ENCODE measurements at regions not wholly inside any gene's neighbourhood (a gene's known extent, or its start where the extent isn't known, plus 50 kb on each side); places are given as distances from the start of the nearest gene placed in this dataset.

DNA sequence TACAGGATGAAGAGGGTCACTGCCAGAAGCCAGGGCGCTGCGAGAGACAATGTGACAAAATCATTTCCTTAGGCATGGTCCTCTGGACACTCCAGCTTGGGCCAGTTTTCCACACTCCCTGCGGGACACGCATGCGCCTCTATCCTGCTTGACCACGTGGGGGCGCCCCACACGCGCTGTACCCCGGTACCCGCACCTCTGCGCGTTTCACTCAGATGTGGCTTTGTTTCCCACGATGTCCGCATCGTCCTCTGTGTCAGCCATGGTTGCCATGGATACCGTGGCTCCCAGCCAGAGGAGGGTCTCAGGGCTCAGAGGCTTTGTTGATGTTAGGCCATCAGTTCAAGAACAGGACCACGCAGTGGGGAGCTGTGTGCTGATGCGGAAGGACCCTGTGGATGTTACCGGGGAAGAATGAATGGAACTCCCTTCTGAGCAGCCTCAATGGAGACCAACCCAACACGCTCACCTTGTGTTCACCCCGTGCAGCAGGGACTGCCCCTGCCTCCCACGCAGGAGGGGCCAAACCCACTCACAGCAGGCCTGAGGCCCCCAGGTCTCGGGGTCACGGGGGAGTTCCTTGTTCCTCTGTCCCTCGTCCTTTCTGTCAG is 65.8 kb upstream of the SLC22A11 start:
- in situ Hi-C loops (cut with MboI): no loop called here
- DNase-seq: peak; percentile 70

DNA sequence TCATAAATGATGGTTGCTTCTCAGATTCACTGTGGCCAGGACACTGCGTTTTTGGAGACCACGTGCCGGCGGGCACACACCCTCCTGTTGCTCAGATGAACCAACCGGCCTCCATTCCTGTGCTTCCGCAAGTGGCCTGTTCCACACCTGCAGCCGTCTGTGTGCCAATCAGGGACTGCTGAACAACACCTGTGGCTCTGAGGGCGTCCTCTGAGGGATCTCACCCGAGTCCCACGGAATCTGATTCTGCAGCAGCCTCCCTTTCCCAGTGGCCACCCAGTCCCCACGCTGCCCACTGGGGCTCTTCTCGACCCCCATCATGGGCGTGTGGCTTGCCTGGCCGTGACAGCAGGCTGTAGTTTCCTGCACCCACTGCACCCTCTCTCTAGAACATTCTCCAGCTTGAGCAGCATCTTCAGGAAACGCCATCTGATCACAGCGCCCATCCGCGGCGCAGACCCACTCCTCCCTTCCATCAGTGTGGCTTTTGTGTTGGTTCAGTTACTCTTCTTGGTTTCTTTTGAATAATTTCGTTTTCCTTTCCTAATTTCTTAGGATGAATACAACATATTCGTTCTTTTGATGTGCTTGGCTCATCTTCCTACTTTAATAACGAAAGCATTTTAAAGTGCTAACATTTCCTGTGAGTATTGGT is 65.1 kb upstream of the SLC22A11 start:
- no peaks in the 10 kb centered on the region for H3K9me3 ChIP-seq (ENCODE audit: low read depth)
- no peak overlapping the region for H3K27ac ChIP-seq
- no peaks in the 10 kb centered on the region for H4K20me1 ChIP-seq (ENCODE audit: insufficient read depth)
- no peaks in the 10 kb centered on the region for H3K4me1 ChIP-seq (ENCODE audit: insufficient read depth)
- no peak for DNase-seq
- H3K4me2 ChIP-seq (ENCODE audit: unreplicated experiment): no peak overlapping the region
- H2AFZ ChIP-seq: no peak overlapping the region
- no peaks in the 10 kb centered on the region for H3F3A ChIP-seq (ENCODE audit: insufficient read depth)
- no peaks in the 10 kb centered on the region for H3K36me3 ChIP-seq (ENCODE audit: low read depth)
- 58 to 61% methylated on average over 22 of the region's 22 CpGs for WGBS, 2 experiments (ENCODE audit: low coverage in 1 of 2, low lambda C conversion rate in 2 of 2, missing lambda C conversion rate in 2 of 2)
- TF ChIP-seq EZH2phosphoT487 (IDR thresholded peaks at IDR 0.05; ENCODE audit: insufficient read depth, low read depth) (no peak), EZH2 (IDR thresholded peaks at IDR 0.05; ENCODE audit: insufficient read depth, poor library complexity, severe bottlenecking) (no peak)
- in situ Hi-C loops (cut with MboI): no loop called here
- no peak overlapping the region for H3K4me3 ChIP-seq
- H3K79me2 ChIP-seq (ENCODE audit: insufficient read depth): no peaks in the 10 kb centered on the region
- no peak overlapping the region for H3K9ac ChIP-seq
- H3K27me3 ChIP-seq (replicated peaks; ENCODE audit: insufficient read depth): peaks cover 61% of the 10 kb centered on the region
- H3K9me2 ChIP-seq (ENCODE audit: insufficient read depth): no peaks in the 10 kb centered on the region

More for the DNA sequence above, 65.8 kb upstream of the SLC22A11 start:
- H4K20me1 ChIP-seq (ENCODE audit: insufficient read depth): no peaks in the 10 kb centered on the region
- H3K9me3 ChIP-seq (ENCODE audit: low read depth): no peaks in the 10 kb centered on the region
- no peaks in the 10 kb centered on the region for H3F3A ChIP-seq (ENCODE audit: insufficient read depth)
- H3K27ac ChIP-seq: no peak overlapping the region
- H3K36me3 ChIP-seq (ENCODE audit: low read depth): no peaks in the 10 kb centered on the region
- no peak overlapping the region for H3K4me2 ChIP-seq (ENCODE audit: unreplicated experiment)
- peaks cover 67% of the 10 kb centered on the region for H3K27me3 ChIP-seq (replicated peaks; ENCODE audit: insufficient read depth)
- no peak for TF ChIP-seq EZH2 (IDR thresholded peaks at IDR 0.05; ENCODE audit: insufficient read depth, poor library complexity, severe bottlenecking)
- no peak for TF ChIP-seq EZH2phosphoT487 (IDR thresholded peaks at IDR 0.05; ENCODE audit: insufficient read depth, low read depth)
- no peaks in the 10 kb centered on the region for H3K79me2 ChIP-seq (ENCODE audit: insufficient read depth)
- 13 to 14% methylated on average over 26 of the region's 26 CpGs for WGBS, 2 experiments (ENCODE audit: low coverage in 1 of 2, low lambda C conversion rate in 2 of 2, missing lambda C conversion rate in 2 of 2)
- H3K9ac ChIP-seq: no peak overlapping the region
- no peaks in the 10 kb centered on the region for H3K9me2 ChIP-seq (ENCODE audit: insufficient read depth)
- H2AFZ ChIP-seq: no peak overlapping the region
- no peak overlapping the region for H3K4me3 ChIP-seq
- H3K4me1 ChIP-seq (ENCODE audit: insufficient read depth): no peaks in the 10 kb centered on the region

DNA sequence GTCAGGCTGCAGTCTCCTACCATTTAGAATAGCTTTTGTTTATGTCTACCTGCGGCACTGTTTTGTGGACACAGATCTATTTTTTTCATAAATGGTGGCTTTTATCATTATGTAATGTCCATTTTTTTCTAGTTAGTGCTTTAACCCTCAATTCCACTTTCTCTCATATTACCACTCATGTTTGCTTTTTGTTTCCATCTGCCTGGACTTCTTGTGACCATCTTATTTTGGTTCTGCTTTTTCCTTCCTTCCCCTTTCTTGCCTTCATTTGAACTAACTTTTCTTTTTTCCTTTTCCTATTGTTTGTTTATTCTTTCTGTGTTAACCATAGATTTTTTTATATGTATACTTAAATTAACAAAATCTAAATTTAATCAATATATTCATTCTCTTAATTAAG is 63.2 kb upstream of the SLC22A11 start:
- in situ Hi-C loops (cut with MboI): no loop called here
- Histone ChIP-seq H3K27ac (no peak overlapping the region), H3K4me1 (ENCODE audit: insufficient read depth) (no peaks in the 10 kb centered on the region), H3F3A (ENCODE audit: insufficient read depth) (no peaks in the 10 kb centered on the region), H3K9me2 (ENCODE audit: insufficient read depth) (no peaks in the 10 kb centered on the region), H3K4me3 (no peak overlapping the region), H3K36me3 (ENCODE audit: low read depth) (no peaks in the 10 kb centered on the region), H3K79me2 (ENCODE audit: insufficient read depth) (no peaks in the 10 kb centered on the region), H3K9me3 (ENCODE audit: low read depth) (no peaks in the 10 kb centered on the region), H3K9ac (no peak overlapping the region), H3K27me3 (replicated peaks; ENCODE audit: insufficient read depth) (peaks cover 51% of the 10 kb centered on the region), H3K4me2 (ENCODE audit: unreplicated experiment) (no peak overlapping the region), H4K20me1 (ENCODE audit: insufficient read depth) (no peaks in the 10 kb centered on the region), H2AFZ (no peak overlapping the region)
- no peak for TF ChIP-seq EZH2 (IDR thresholded peaks at IDR 0.05; ENCODE audit: insufficient read depth, poor library complexity, severe bottlenecking)
- no peak for TF ChIP-seq EZH2phosphoT487 (IDR thresholded peaks at IDR 0.05; ENCODE audit: insufficient read depth, low read depth)
- WGBS, 2 experiments (ENCODE audit: low coverage in 1 of 2, low lambda C conversion rate in 2 of 2, missing lambda C conversion rate in 2 of 2): 77 to 83% methylated on average over 1 of the region's 1 CpG
- no peak for DNase-seq

DNA sequence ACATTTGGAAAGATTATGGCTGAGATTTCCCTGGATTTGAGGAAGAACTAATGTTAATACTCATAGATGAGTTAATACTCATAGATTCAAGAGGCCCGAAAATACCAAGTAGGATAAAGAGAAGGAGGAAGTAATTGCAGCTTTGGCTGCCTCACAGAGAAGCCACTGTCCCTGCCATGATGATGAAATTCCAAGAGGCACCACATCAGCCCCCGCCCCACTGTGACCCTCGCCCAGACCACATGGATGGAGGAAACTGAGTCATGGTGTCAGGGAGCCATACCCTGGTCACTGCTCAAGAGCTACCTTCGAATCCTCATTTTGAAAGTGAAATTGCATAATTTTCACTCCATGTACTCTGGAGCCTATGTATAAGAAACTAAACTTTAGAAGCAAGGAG is 57.6 kb upstream of the SLC22A11 start:
- Histone ChIP-seq H4K20me1 (ENCODE audit: insufficient read depth) (no peaks in the 10 kb centered on the region), H3F3A (ENCODE audit: insufficient read depth) (no peaks in the 10 kb centered on the region), H3K27me3 (replicated peaks; ENCODE audit: insufficient read depth) (peaks cover 41% of the 10 kb centered on the region), H3K36me3 (ENCODE audit: low read depth) (no peaks in the 10 kb centered on the region), H3K4me1 (ENCODE audit: insufficient read depth) (no peaks in the 10 kb centered on the region), H2AFZ (no peak overlapping the region), H3K4me3 (no peak overlapping the region), H3K9me3 (ENCODE audit: low read depth) (no peaks in the 10 kb centered on the region), H3K27ac (no peak overlapping the region), H3K4me2 (ENCODE audit: unreplicated experiment) (no peak overlapping the region), H3K9me2 (ENCODE audit: insufficient read depth) (no peaks in the 10 kb centered on the region), H3K79me2 (ENCODE audit: insufficient read depth) (no peaks in the 10 kb centered on the region), H3K9ac (no peak overlapping the region)
- no peak for DNase-seq
- 44 to 47% methylated on average over 4 of the region's 4 CpGs for WGBS, 2 experiments (ENCODE audit: low coverage in 1 of 2, low lambda C conversion rate in 2 of 2, missing lambda C conversion rate in 2 of 2)
- in situ Hi-C loops (cut with MboI): no loop called here
- TF ChIP-seq EZH2phosphoT487 (IDR thresholded peaks at IDR 0.05; ENCODE audit: insufficient read depth, low read depth) (no peak), EZH2 (IDR thresholded peaks at IDR 0.05; ENCODE audit: insufficient read depth, poor library complexity, severe bottlenecking) (no peak)
